ENCODE measurements at regions not wholly inside any gene's neighbourhood (a gene's known extent, or its start where the extent isn't known, plus 50 kb on each side); places are given as distances from the start of the nearest gene placed in this dataset.

DNA sequence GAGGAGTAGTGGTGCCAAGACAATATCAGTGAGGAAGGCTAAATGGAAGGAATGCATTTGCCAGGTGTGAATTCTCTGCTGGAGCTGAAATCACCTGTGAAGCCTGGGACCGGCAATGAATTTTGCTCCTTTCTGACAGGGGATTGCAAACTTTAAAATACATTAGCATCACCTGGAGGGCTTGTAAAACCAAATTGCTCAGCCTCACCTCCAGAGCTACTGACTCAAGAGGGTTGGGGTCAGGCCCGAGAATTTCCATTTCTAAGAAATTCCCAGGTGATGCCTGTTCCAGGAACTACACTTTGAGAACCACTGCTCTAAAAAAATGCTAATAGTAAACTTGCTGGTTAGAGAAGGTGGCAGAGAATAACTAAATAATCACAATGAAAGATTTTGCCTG lies 445.6 kb upstream of the RBMS3 start:
- DNase-seq = no peak

DNA sequence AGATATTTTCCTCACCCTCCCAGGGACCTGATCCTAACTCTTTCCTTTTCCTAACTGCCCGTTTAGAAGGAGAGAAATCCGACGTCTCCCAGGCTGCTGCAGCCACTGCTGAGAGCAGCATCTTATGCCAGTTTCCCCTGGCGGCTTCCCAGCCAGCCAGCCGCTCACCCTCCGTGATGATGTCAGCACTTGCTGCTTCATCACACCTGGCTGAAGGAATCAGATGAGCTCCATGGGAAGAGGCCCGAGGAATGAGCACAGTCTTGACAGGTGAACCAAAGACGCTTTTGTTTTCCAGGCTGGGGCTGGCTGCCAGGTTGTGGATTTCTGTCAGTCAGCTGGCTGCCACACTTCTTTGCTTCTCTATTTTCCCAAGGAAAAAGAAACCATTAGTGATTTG lies 445.1 kb upstream of the RBMS3 start:
- no peak for DNase-seq

DNA sequence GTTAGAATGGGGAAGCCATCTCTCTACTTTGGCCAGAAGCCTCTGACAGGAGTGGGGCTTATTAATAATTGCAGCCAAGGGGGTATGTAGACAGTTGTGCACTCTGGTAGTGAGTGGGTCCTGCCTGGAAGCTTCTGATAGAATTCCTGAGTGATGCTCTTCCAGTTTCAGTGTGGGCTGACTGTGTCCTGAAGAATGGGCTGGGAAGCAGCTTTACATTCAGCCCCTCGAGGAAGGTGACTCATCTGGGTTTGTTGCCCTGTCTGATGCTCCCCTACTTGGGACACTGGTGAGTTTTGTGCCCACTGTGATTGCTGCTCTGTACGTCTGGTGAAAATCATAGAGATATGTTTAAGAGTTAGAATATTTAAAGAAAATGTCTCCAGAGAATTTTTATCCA lies 444.7 kb upstream of the RBMS3 start:
- DNase-seq = no peak

DNA sequence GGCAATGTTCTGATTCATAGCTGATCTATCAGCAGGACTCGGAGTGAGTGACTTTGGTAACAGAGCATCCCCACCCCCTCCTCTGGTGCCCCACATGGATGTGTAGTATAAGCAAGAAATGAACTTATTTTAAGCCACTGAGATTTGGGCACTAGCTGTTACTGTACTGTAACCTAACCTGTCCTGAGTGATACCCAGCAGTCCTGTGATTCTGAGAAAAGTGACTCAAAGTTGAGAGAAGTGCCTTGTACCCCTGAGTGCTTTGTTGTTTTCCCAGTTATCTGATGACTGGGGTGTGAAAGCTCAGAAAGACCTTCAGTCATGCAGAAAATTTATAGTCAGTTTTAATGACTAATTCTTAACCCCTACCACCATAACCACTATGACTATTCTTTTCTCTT lies 439.9 kb upstream of the RBMS3 start:
- no peak for DNase-seq

DNA sequence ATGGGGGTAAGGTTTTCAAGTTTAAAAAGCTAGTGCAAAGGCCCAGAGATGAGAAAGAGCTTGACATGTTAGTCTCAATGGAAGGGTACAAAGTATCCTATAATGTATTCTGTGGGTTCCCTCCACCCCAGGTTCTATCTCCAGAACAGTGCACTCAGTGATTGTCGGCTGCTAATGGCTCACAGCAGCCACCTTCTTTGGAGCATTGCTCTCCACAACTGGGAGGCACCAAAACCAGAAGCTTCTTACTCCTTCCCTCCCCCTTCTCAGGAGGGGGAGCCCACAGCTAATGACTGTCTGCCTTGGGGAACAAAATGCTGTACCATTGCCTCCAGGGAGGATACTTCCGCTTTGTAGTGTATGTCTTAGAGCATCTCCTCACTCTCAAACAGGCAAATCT lies 439.4 kb upstream of the RBMS3 start:
- DNase-seq = no peak

DNA sequence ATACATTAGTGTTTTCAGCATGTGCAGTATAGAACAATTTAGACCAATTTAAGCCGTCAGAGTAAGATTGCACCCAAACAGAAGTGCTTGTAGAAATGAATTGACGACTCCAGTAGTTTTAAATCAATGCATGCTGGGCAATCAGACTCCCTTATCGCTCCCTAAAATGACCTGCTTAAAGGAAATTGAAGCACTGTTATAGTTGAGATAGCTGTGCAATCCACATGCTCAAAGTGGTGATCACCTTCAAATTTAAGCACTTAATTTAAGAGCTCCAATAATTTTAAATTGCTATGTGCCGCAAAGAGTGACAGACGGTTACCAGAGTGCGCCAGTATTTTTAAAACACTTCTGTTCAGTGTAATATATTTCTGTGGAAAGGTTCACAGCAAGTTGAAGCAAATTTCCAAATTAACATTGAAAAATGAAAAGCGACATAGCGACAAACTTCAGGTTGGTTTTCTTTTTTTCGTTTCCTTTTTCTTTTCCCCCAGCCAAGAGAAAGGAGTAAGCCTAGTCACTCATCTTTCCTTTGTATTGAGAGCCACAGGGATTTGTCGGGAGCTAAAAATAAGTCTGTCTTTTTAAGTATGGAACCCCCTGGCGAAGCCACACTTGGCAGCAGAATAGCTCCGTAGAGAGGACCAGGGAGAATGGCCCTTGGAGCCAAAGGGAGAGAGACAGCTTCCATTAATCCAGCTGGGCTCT lies 436.4 kb upstream of the RBMS3 start:
- no peak for DNase-seq

DNA sequence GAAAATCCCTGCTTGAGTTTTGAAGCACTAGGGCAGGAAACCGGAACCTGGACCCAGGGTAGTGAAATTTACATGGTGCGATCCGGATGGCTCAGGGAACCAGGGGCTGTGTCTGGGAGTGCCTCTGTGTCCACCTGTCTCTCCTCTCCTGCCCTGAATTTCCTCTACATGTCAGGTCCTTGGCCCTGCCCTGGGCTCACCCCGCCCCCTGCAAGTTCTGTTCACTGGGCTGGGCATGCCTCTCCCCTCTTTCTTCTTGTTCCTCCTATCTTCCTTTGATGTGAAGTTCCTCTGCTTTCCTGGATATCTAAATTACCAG lies 435.9 kb upstream of the RBMS3 start:
- no peak for DNase-seq

DNA sequence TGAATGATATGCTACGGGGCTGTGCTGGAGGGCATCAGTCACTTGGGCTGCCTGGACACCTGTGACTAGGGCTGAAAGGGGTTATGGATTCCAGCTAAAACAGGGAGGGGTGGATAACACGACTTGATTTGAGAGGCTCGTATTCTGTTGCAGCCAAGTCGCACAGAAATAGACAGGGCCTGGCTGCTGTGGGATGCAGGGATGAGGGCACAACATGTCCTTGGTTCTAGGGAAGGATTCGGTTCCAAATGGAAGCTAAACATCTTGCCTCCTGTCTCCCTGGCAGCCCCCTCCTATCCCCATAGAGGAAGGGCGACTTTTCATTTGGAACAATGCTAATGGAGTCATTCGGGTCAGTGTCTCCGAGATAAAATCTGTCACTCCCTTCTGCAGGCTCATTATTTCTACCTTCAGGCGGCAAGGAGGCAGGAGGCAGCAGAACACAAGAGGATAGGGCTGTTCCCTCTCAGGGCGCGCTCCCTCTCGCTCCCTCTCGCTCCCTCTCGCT lies 433.8 kb upstream of the RBMS3 start:
- DNase-seq = no peak

DNA sequence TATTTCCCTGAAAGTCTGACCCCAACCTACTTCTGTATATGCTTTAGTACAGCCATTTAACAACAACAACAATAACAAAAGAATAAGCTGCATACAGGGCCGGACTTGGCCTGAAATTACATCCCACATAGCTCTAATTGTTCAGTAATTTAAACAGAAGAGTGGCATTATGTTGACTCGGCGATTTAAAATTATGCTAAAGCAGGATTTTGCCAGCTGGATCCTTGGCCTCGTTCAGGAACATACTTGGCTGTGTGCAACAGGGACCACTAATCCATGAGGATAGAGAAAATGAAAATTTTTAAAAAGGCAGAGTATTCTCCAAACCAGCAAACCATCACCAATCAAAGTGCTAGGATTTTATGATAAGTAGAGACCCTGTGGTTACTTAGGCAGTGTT lies 433.1 kb upstream of the RBMS3 start:
- DNase-seq = no peak

DNA sequence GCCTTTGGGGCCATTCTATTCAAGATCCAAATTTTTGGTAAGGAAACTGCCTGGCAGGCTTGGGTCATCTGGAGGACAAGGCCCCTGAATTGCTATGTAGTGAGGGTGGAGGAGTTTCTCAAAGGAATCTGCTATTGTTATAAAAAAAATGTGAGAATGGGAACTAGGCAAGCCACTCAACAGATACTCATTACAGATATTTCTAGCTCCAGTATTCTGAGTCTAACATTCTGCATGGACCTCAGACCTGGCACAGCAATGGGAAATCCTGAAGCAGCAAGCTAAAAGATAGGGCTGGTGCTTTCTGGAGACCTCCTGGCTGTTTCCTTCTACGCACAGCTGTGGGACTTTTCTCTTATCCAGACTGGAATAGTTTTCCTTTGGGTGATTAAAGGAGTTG lies 430.7 kb upstream of the RBMS3 start:
- no peak for DNase-seq

DNA sequence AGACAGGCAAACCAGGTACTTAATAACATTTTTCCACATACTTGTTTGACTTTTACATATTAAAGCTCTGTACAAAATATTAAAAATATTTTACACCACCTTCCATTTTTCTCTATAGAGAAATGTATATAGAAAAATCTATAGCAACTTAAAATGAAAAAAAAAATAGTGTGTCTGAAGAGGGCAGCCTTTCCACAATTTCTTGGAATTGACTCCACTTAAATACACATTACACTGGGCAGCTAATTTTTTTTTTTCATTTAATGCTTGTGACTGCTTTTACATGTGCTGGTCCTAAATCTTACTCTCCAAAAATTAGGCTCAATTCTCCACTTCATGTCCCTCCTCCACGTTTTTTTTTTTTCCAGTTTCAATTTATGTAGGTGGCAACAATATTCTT lies 427.0 kb upstream of the RBMS3 start:
- DNase-seq = no peak

DNA sequence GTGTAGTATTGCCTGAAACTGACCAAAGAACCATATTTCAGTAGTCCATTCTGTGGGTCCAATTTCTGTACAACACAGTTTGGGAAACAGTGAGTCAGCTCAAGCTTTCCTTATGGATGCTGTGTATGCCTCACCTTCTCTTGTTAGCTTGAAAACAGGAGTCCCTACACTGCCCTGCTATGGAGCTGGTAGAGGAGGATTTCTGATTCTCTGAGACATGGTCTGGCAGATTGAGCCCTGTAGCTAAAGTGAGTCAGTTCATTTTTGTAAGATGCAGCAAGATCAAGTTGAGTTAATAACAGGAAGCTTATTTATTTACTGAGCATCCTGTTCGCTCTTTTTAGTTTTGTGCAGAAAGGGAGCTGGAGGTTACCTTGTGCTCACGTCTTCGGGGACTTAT lies 424.1 kb upstream of the RBMS3 start:
- no peak for DNase-seq

DNA sequence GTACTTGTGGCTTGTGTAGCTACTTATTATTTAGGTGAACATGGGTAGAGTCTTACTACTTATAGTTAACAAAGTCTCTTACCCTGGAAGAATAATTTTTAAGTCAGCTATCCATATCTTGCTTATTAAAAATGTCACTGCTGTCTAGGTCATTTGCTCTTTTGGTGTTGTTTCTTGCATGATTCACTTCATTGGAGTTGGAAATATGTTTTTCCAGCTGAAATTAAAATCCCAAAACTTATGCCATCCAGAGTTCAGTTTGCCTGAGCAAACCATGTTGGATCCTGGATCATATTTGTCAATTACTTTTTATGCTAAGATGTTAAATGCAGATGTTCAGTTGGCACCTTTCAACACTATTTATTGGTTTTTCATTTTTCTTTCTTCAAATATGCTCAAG lies 421.0 kb upstream of the RBMS3 start:
- no peak for DNase-seq

DNA sequence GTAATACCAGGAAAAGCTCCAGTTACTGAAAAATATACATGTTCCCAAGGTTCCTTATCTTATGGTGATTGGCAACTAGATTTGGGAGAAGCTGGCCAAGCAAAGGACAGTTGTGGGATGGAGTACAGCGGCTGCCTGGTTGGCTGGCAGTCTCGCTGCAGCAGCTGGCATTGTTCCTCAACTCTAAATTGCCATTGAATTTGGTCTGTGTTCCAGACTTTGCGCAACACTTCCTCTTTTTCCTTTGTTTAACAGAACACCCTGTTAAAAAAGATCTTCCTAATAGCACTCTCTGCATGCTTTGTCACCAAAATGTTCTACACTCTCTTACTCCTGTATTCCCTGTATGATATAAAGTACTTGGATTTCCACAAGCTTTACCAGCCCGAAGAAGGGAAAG lies 420.6 kb upstream of the RBMS3 start:
- DNase-seq = no peak

DNA sequence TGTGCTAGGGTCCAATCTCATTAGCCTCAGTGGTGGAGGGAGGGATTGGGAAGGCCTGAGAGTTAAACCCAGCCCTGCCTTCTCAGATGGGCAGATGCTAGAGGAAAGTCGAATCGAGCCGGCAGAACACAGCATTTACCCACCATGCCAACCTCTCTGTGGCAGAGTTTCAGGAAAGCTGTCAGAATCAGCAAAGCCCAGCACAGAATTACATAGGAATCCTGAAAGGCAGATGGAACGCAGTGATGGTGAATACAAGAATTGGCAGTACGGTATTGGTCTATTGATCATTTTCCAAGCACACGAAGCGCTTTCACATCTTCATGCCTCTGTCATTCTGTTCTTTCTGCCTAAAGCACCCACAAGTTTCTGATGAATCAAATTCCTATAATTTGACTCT lies 417.7 kb upstream of the RBMS3 start:
- no peak for DNase-seq

DNA sequence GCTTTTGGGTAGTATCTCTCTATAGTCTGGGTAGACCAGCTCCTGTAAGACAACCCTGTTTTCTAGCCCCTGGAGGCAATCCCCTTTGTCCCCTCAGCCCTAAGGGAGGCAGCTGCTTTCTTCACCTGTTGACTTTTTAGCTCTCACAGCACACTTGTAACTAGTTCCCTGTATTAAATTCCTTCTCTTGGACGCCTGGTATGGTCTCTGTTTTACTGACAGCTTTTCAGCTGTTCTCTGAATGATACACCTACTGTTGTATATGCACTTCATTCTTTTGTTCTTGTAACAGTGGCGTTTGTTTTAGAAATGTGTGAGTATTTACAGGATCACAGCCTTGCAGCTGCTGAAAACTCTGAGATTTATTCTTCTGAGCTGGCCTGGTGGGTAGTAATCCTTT lies 413.0 kb upstream of the RBMS3 start:
- no peak for DNase-seq

DNA sequence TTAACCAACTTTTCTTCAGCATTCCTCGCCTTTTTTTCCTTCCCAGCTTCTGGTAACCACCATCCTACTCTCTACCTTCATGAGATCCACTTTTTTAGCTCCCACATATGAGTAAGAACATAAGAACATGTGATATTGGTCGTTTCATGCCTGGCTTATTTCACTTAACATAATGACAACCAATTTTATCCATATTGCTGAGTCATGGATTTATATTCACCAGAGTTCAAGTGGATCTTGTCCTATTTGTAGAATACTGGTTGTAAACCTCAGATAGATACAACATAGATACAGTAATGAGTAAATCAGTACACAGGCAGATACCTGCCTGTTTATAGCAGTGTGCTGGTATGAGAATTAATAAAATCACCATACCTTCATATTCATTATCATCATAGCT lies 412.0 kb upstream of the RBMS3 start:
- no peak for DNase-seq

DNA sequence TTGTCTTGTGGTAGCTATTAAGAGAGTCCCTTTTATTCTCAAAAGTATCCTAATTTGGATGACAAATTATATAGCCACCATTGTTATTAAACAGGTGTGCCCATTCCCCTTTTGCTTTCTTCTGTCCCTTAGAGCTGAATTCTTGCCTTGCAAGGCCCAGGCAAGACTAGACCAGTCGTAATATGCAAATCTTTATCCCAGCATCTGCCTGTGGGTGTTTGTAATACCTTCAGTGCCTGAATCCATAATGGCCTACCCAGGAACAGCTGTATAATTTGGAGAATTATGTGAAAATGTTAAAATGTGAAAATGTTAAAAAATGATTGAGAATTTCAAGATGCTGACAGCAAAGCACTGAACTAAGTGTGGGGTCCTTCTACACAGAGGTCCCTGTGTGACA lies 403.0 kb upstream of the RBMS3 start:
- no peak for DNase-seq

DNA sequence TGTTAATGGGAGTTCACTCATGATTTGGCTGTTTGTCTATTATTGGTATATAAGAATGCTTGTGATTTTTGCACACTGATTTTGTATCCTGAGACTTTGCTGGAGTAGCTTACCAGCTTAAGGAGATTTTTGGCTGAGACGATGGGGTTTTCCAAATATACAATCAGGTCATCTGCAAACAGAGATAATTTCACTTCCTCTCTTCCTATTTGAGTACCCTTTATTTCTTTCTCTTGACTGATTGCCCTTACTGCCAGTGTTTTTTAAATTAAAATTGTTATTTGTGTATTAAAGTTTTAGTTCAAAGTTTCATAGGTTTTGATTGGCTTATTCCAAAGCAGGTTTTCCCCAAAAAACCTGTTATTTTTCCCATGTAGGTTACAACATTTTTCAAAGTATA lies 390.5 kb upstream of the RBMS3 start:
- DNase-seq = no peak

DNA sequence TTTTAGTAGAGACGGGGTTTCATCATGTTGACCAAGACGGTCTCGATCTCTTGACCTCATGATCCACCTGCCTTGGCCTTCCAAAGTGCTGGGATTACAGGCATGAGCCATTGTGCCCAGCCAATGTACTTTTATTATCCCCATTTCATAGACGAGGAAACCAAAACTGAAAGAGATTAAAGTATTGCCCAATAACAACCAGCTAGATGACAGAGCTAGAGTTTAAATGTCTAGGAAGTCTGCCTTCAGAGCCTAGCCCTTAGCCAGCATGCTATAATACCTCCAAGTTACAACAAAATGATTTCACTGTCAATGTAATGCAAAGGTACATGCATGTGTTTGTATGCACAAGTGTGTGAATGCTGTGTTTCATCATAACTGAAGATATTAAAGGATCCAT lies 389.4 kb upstream of the RBMS3 start:
- no peak for DNase-seq

DNA sequence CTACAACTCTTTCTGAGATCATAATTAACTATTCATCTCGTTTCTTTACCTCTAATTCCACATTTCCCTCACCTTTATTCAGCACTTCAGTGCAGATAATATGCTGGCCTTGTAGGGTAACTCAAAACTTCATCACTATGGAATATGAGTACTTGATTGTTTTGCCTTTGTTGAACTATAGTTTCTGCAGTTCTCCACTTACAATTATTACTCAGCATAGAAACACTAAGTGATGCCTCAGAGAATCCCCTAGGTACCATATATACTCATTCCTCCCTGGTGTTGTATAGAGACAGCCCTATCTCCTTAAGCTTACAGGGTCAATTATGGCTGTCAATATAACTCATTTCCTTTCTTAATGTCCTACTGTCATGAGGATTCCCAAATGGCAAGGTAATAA lies 380.6 kb upstream of the RBMS3 start:
- DNase-seq = no peak

DNA sequence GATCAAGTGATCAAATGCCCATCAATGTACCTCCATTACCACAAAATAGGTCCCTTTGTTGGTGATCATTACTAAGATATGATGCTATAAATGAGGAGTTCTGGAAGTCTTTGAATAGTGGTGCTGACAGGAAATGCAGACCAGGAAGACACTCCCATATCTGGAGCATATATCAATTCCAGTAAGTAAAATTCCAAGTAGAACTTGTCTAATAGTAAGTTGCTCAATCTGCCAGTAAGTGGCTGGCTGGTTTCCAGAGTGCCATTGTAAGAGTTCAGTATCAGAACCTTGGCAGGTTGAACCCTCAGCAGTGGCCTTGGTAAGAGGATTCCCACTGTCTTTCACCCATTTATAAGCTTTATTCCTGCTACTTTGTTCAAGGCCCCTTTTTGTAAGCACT lies 379.9 kb upstream of the RBMS3 start:
- DNase-seq = no peak

DNA sequence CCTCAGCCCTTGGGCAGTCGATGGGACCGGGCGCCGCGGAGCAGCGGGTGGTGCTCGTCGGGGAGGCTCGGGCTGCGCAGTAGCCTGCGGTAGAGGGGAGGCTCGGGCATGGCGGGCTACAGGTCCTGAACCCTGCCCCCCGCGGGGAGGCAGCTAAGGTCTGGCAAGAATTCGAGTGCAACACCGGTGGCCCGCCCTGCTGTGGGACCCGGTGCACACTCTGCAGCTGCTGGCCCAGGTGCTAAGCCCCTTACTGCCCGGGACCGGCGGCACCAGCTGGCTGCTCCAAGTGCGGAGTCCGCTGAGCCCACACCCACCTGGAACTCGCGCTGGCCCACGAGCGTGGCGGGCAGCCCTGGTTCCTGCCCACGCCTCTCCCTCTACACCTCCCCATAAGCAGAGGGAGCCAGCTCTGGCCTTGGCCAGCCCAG lies 377.7 kb upstream of the RBMS3 start:
- no peak for DNase-seq

DNA sequence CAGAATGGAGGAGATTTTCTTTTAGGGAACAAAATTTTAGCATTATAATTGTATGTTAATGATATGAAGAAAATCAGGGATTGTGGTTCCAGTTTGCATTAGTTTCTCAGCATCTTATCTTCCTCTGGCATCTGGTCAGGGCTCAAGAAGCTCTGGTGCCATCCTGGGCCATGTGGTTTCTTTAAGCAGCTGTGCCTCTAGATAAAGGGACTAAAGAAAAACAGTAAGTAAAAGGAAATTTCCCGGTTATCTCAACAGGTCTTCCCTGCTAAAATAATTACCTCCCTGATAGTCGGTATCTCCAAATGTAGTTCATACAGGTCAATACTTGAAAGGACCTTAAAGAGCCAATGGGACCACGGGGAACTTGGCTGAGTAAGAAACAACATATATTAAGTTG lies 375.1 kb upstream of the RBMS3 start:
- DNase-seq = no peak

DNA sequence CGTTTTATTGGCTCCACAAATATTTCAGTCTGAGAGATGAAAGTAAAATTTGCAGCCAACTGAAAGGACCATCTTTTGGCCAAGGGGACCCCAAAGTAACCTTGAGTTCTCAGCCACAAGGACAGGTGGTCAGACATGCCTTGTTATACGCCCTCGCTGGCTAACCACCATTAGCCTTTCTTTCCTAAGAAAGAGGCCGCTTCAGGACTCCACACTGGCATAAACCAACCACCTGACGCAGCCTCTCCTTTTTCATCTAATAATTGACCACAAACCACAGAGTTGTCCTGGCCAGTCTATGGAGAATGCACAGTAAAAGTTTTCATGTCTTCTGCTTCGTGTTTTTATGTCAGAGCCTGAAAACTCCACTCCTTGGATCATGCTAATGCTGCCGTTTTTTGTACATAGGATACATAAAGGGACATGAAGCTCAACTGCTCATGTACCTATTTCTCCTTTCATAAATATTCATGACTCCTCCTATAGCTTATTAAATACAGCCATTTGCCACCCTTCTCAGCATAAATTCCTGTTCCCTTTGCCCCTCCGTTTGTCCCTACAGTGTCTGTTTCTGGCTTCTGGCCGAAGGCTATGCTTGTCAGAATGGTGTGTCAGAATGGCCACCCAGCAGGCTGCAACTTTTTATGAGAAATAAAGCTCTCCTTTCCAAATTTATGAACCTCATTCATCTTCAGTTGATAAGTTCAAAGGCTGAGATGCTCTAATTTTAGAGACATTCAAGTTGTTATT lies 374.1 kb upstream of the RBMS3 start:
- no peak for DNase-seq
